HEK293T (cell line): ENCODE measurements at regions not wholly inside any gene's neighbourhood (a gene's known extent, or its start where the extent isn't known, plus 50 kb on each side); places are given as distances from the start of the nearest gene placed in this dataset.

Source experiments
- CTCF ChIA-PET: fragments of 350-600 bp; formaldehyde crosslinking; extraction: SDS; loops from one replicate; lab custom pipeline; 2021; ENCODE audit warnings: antibody characterized with exemption, inconsistent platforms; lab: Yijun Ruan, JAX
- POLR2A ChIA-PET: fragments of 350-600 bp; formaldehyde crosslinking; extraction: SDS; loops from one replicate; lab custom pipeline; 2020; ENCODE audit warnings: antibody characterized with exemption, inconsistent platforms; lab: Yijun Ruan, JAX
- DNase-seq: peaks from one replicate; pipeline ENCODE4 v3.0.0; 2012; ENCODE audit warnings: mixed read lengths; ENCODE audit errors: extremely low spot score
- ARNT ChIP-seq: fragments of 450-650 bp; IDR thresholded peaks from 2 replicates; pipeline ENCODE4 v1.6.1; 2017; ENCODE audit warnings: mild to moderate bottlenecking
- BHLHE40 ChIP-seq: fragments of 450-650 bp; IDR thresholded peaks from 2 replicates; pipeline ENCODE4 v1.6.1; 2016; ENCODE audit warnings: mild to moderate bottlenecking, moderate library complexity, borderline replicate concordance
- CTBP1 ChIP-seq: fragments of 450-650 bp; IDR thresholded peaks from 2 replicates; pipeline ENCODE4 v1.6.1; 2016; ENCODE audit warnings: borderline replicate concordance
- ELF4 ChIP-seq: fragments of 450-650 bp; IDR thresholded peaks from 2 replicates; pipeline ENCODE4 v1.6.1; 2017; ENCODE audit warnings: antibody characterized with exemption
- FOXA1 ChIP-seq: fragments of 450-650 bp; IDR thresholded peaks from 2 replicates; pipeline ENCODE4 v1.6.1; 2016; ENCODE audit warnings: mild to moderate bottlenecking
- FOXK2 ChIP-seq: fragments of 450-650 bp; IDR thresholded peaks from 2 replicates; pipeline ENCODE4 v1.6.1; 2016; ENCODE audit warnings: mild to moderate bottlenecking
- FOXM1 ChIP-seq: fragments of 450-650 bp; IDR thresholded peaks from 2 replicates; pipeline ENCODE4 v1.6.1; 2017; ENCODE audit warnings: mild to moderate bottlenecking, borderline replicate concordance
- HDGF ChIP-seq: fragments of 450-650 bp; IDR thresholded peaks from 2 replicates; pipeline ENCODE4 v1.6.1; 2017; ENCODE audit warnings: antibody characterized with exemption, borderline replicate concordance
- L3MBTL2 ChIP-seq: fragments of 450-650 bp; conservative IDR thresholded peaks from 2 replicates; pipeline ENCODE4 v1.6.1; 2016; ENCODE audit warnings: mild to moderate bottlenecking
- LEF1 ChIP-seq: fragments of 450-650 bp; IDR thresholded peaks from 2 replicates; pipeline ENCODE4 v1.6.1; 2017; ENCODE audit warnings: mild to moderate bottlenecking, borderline replicate concordance
- NFRKB ChIP-seq: fragments of 450-650 bp; IDR thresholded peaks from 2 replicates; pipeline ENCODE4 v1.6.1; 2016; ENCODE audit warnings: mild to moderate bottlenecking, moderate library complexity
- SP1 ChIP-seq: fragments of 450-650 bp; IDR thresholded peaks from 2 replicates; pipeline ENCODE4 v1.6.1; 2017
- SUZ12 ChIP-seq: fragments of 450-650 bp; IDR thresholded peaks from 2 replicates; pipeline ENCODE4 v1.6.1; 2016; ENCODE audit warnings: mild to moderate bottlenecking
- TARDBP ChIP-seq: fragments of 450-650 bp; IDR thresholded peaks from 2 replicates; pipeline ENCODE4 v1.6.1; 2016
- ZNF384 ChIP-seq: fragments of 450-650 bp; IDR thresholded peaks from 2 replicates; pipeline ENCODE4 v1.6.1; 2016
- TF ChIP-seq, protein P1 (sequence below): fragments of 450-650 bp; IDR thresholded peaks from 2 replicates; pipeline ENCODE4 v1.6.1; 2016

DNA sequence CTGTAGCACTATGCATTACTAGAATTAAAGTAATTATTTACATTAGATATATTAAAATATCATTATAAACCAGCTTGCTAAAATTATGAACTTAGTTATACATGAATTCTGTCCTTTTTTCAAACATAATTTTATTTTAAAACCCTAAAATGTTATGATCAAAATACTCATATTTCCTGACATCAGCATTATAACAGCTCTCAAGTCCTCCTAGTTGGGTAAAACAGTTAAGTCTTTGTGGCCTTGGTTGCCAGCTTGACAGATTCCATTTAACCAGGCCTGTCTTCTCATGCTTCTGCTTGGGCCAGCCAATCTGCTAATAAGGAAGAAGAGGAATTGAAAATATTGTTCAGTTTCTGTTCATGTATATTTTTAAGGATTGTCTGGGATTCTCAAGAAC lies 147.9 kb upstream of the SLC35B3 start:
- DNase-seq, result no peak
- ChIA-PET POLR2A (no interaction called here), CTCF (interaction anchor here (0.6 kb wide), 1 partner anchor 11 kb away, joined by 7 read pairs; no protein-coding TSS in a partner anchor)
- TF ChIP-seq SP1 (no peak), BHLHE40 (no peak), SUZ12 (no peak), TARDBP (no peak), ELF4 (no peak), NFRKB (no peak), FOXA1 (no peak), LEF1 (no peak), FOXK2 (no peak), FOXM1 (no peak), ZNF384 (no peak), CTBP1 (no peak), HDGF (no peak), L3MBTL2 (no peak), ARNT (no peak)
- TF ChIP-seq, protein P1, sequence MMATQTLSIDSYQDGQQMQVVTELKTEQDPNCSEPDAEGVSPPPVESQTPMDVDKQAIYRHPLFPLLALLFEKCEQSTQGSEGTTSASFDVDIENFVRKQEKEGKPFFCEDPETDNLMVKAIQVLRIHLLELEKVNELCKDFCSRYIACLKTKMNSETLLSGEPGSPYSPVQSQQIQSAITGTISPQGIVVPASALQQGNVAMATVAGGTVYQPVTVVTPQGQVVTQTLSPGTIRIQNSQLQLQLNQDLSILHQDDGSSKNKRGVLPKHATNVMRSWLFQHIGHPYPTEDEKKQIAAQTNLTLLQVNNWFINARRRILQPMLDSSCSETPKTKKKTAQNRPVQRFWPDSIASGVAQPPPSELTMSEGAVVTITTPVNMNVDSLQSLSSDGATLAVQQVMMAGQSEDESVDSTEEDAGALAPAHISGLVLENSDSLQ, result no peak

DNA sequence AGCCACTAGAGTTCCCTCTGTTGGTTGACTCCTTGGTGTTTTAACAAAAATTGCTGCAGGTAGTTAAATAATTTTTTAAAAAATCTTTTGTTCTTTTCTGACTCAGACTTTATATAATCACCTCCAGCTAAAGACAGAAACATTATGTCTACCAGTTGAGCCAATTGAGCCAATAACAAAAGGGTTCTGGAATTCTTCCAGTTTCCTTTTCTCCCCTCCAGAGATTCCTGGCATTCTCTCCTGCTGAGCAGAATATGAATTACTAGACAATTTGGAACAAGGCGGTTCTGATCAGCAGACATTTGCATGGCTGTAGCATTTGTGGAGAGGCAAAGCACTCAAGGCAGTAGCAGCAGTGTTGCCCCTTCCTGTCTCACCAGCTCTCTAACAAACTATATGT lies 144.0 kb upstream of the SLC35B3 start:
- no peak for DNase-seq
- POLR2A ChIA-PET, result no interaction called here
- TF ChIP-seq ELF4 (no peak), ARNT (no peak), SP1 (no peak), SUZ12 (no peak), FOXA1 (no peak)
- CTCF ChIA-PET, result no interaction called here

DNA sequence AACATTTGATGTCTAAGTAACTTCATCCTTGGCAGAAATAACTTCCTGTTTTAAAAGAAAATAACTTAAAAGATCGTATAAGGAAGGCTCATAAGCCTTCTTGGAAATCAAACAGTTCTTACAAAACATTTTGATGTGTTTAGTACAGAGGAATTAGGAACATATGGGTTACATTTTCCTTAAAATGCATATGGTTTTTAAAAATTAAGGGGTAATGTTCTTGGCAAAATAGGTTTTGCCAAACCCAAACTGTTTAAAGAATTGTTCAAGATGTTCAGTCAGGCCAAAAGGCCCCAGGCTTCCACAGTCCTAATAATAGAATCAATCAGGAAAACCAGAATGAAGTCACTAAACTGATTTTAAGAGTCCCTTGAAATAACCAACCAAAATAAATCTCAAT lies 142.7 kb upstream of the SLC35B3 start:
- CTCF ChIA-PET, result no interaction called here
- POLR2A ChIA-PET, result no interaction called here

DNA sequence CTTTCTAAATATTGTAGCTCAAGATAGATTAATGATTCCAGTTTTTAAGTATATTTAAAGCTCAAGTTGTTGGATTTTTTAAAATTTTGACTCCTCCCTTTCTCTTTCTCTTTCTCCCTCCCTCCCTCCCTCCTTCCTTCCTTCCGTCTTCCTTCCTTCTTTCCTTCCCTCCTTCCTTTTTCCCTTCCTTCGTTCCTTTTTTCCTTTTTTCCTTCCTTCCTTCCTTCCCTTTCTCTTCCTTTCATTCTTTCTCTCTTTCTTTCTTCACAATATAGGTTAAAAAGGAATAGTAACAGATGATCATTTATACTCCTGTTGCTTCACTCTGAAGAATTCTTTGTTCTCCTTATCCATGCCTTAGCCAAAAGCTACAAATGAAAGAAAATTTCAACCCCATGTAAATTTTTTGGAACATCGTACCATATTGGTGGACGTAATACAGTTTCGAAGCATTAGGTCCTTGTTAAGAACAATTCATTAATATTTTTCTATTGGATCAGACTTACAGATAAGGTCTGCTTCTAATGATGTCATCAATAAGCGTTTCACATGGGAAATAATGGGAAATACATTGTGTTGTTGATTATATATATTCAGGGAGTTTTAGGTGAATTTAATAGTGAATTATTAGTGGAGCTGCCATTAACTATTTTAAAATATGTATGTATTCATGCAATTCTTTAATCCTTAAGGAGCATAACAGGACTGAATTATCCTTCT lies 139.6 kb upstream of the SLC35B3 start:
- CTCF ChIA-PET, result no interaction called here
- POLR2A ChIA-PET, result no interaction called here
- TF ChIP-seq ELF4 (no peak), TARDBP (no peak), SUZ12 (no peak), FOXM1 (no peak), CTBP1 (no peak)
- TF ChIP-seq, protein P1, result no peak
- no peak for DNase-seq

More for the DNA sequence above, 142.7 kb upstream of the SLC35B3 start:
- no peak for DNase-seq
- TF ChIP-seq ZNF384 (no peak), CTBP1 (no peak), SUZ12 (no peak), SP1 (no peak), TARDBP (no peak), ARNT (no peak), FOXA1 (no peak), BHLHE40 (no peak), L3MBTL2 (no peak), FOXK2 (no peak), FOXM1 (no peak), ELF4 (no peak), HDGF (no peak), NFRKB (no peak)
- TF ChIP-seq, protein P1, result no peak

DNA sequence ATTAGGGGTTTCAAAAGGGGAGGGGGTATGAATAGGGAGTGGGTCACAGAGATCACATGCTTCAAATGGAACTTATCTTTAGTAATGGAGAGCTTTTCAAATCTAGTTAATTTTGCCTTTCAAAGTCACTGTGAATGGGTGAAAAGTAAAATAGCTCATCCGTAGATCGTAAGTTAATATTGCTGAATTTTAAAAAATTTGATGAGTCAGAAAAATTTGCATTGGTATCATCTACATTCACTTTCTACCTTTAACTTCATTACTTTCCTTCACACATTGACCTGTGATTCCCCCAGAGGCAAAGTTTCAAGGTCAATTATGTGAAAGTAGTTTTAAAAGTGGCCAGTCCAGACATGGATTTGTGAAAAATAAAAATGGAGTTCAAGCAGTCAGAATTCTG lies 139.0 kb upstream of the SLC35B3 start:
- TF ChIP-seq SP1 (no peak), ZNF384 (no peak), FOXM1 (no peak), BHLHE40 (no peak), FOXA1 (no peak), L3MBTL2 (no peak), CTBP1 (no peak), ELF4 (no peak), HDGF (no peak)
- DNase-seq, result no peak
- POLR2A ChIA-PET, result no interaction called here
- CTCF ChIA-PET, result no interaction called here

DNA sequence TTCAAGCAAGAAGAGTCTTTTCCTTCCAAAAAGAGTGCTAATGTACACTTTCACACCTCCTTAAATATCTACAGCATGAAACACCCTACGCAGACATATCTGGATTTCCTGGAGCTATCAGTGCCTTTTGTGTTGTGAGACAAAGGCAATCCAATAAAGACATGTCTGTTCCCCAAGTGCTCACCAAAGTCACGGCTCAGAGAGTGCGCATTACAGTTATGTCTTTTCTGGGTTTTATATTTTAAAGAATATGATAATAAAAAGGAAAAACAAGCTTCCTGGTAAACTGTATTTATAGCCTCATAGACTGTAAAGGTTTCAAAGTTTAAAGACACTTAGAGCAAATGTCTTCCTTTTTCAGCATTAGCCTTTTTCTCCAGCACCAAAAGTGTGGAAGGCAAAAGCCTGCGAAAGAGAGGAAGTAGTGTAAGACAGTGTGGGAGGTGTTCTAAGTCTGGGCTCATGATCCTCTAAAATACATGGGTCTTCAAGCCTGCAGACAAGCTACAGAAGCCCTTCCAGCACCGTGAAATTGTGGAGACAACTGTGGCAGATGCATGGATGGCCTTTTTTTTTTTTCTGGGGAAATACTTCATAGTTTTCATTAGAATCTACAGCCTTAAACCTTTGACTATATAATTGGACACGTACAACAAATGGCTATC lies 135.0 kb upstream of the SLC35B3 start:
- DNase-seq, result no peak
- POLR2A ChIA-PET, result no interaction called here
- TF ChIP-seq CTBP1, result no peak
- no peak for TF ChIP-seq TARDBP
- TF ChIP-seq ZNF384, result no peak
- TF ChIP-seq SP1, result no peak
- no peak for TF ChIP-seq HDGF
- TF ChIP-seq ARNT, result no peak
- no peak for TF ChIP-seq FOXA1
- TF ChIP-seq L3MBTL2, result no peak
- no peak for TF ChIP-seq SUZ12
- no peak for TF ChIP-seq NFRKB
- TF ChIP-seq BHLHE40, result no peak
- no peak for TF ChIP-seq FOXM1
- no peak for TF ChIP-seq ELF4
- no peak for TF ChIP-seq FOXK2
- no peak for TF ChIP-seq LEF1
- CTCF ChIA-PET, result interaction anchor here (0.6 kb wide), 1 partner anchor 11 kb away, joined by 5 read pairs; no protein-coding TSS in a partner anchor
